HG02678 (cell line): ENCODE measurements at regions not wholly inside any gene's neighbourhood (a gene's known extent, or its start where the extent isn't known, plus 50 kb on each side); places are given as distances from the start of the nearest gene placed in this dataset.
A peak's percentile ranks its signal among the peaks of the same experiment; 100 is the strongest.
"Not testable (repeated sequence)": the region's sequence is repeated elsewhere in the genome, so short reads cannot be mapped to it uniquely, and the experiment has no call there.

Experiments used
- ATAC-seq: cut with Tn5 transposase; IDR thresholded peaks from one replicate; pipeline ENCODE4 v1.9.1; 2021; ENCODE audit warnings: mild to moderate bottlenecking, moderate library complexity; ENCODE audit not compliant: unreplicated experiment

GRCh38 chr13:21261487-21262216, 85.2 kb downstream of the MRPL57 start:
- not testable (repeated sequence) for ATAC-seq

- not testable (repeated sequence) for ATAC-seq
Observed at GRCh38 chr13:21263909-21264308, 87.5 kb downstream of the MRPL57 start.

- ATAC-seq, result not testable (repeated sequence)
Observed at GRCh38 chr13:21268485-21268884, 92.0 kb downstream of the MRPL57 start.

GRCh38 chr13:21272439-21272838, 96.0 kb downstream of the MRPL57 start:
- not testable (repeated sequence) for ATAC-seq

GRCh38 chr13:21274457-21274856, 98.0 kb downstream of the MRPL57 start:
- not testable (repeated sequence) for ATAC-seq

GRCh38 chr13:21282065-21282464, 105.6 kb downstream of the MRPL57 start:
- ATAC-seq, result no peak

GRCh38 chr13:21287331-21287907, 111.0 kb downstream of the MRPL57 start:
- ATAC-seq, result no peak

- ATAC-seq, result no peak
Observed at GRCh38 chr13:21289475-21289874, 113.0 kb downstream of the MRPL57 start.

GRCh38 chr13:21290442-21291002, 114.1 kb downstream of the MRPL57 start:
- not testable (repeated sequence) for ATAC-seq

- ATAC-seq, result no peak
Observed at GRCh38 chr13:21291840-21292239, 115.4 kb downstream of the MRPL57 start.

- ATAC-seq, result not testable (repeated sequence)
Observed at GRCh38 chr13:21296991-21297390, 120.5 kb downstream of the MRPL57 start.

GRCh38 chr13:21297447-21297846, 121.0 kb downstream of the MRPL57 start:
- ATAC-seq, result no peak

- peak; percentile 94 for ATAC-seq
Observed at GRCh38 chr13:21297914-21298831, 121.7 kb downstream of the MRPL57 start.

GRCh38 chr13:21304256-21304655, 127.8 kb downstream of the MRPL57 start:
- ATAC-seq, result no peak

GRCh38 chr13:21306300-21307073, 130.0 kb downstream of the MRPL57 start:
- not testable (repeated sequence) for ATAC-seq

GRCh38 chr13:21307158-21307557, 130.7 kb downstream of the MRPL57 start:
- not testable (repeated sequence) for ATAC-seq

- ATAC-seq, result no peak
Observed at GRCh38 chr13:21308906-21309305, 132.4 kb downstream of the MRPL57 start.

GRCh38 chr13:21309542-21310172, 133.2 kb downstream of the MRPL57 start:
- no peak for ATAC-seq

GRCh38 chr13:21310220-21310619, 133.8 kb downstream of the MRPL57 start:
- no peak for ATAC-seq

- ATAC-seq, result not testable (repeated sequence)
Observed at GRCh38 chr13:21314976-21315375, 138.5 kb downstream of the MRPL57 start.
